Neural crest cell (in vitro differentiated cells): ENCODE measurements at regions not wholly inside any gene's neighbourhood (a gene's known extent, or its start where the extent isn't known, plus 50 kb on each side); places are given as distances from the start of the nearest gene placed in this dataset.

ENCODE experiments used
- DNase-seq: peaks from one replicate; pipeline ENCODE4 v3.0.0; 2021; ENCODE audit warnings: low read depth, mixed read lengths, low spot score
- H3K27ac Mint-ChIP-seq: one replicate; pipeline ENCODE4 v1.8.0; 2021; ENCODE audit warnings: mild to moderate bottlenecking, mixed read lengths; ENCODE audit not compliant: unreplicated experiment
- H3K27me3 Mint-ChIP-seq: 2 replicates; pipeline ENCODE4 v1.8.0; 2021; ENCODE audit warnings: low read depth, mild to moderate bottlenecking, mixed read lengths
- H3K36me3 Mint-ChIP-seq: 2 replicates; pipeline ENCODE4 v1.8.0; 2021; ENCODE audit warnings: low read depth, mild to moderate bottlenecking, mixed read lengths
- H3K4me1 Mint-ChIP-seq: 2 replicates; pipeline ENCODE4 v1.8.0; 2021; ENCODE audit warnings: mixed read lengths
- H3K4me3 Mint-ChIP-seq: one replicate; pipeline ENCODE4 v1.8.0; 2021; ENCODE audit warnings: mild to moderate bottlenecking, mixed read lengths
- H3K9me3 Mint-ChIP-seq: 2 replicates; pipeline ENCODE4 v1.8.0; 2021; ENCODE audit warnings: mixed read lengths
- CTCF ChIP-seq: fragments of 200-600 bp; sonication (generic); conservative IDR thresholded peaks from 2 replicates; pipeline ENCODE4 v1.5.0; 2021; ENCODE audit warnings: antibody characterized with exemption, mild to moderate bottlenecking

- peaks cover 12% of the 10 kb centered on the region for H3K4me1 Mint-ChIP-seq
- H3K36me3 Mint-ChIP-seq = no peaks in the 10 kb centered on the region
- no peak for DNase-seq
- peaks cover 39% of the 10 kb centered on the region for H3K27me3 Mint-ChIP-seq
- peak overlapping the region; percentile 87 for H3K4me3 Mint-ChIP-seq
- H3K27ac Mint-ChIP-seq = no peak overlapping the region
- no peaks in the 10 kb centered on the region for H3K9me3 Mint-ChIP-seq
- no peak for TF ChIP-seq CTCF
Observed at GRCh38 chr22:46035380-46035741, 58.4 kb upstream of the WNT7B start.

GRCh38 chr22:46035742-46036557 lies 59.0 kb upstream of the WNT7B start:
- peak overlapping the region; percentile 87 for H3K4me3 Mint-ChIP-seq
- peaks cover 38% of the 10 kb centered on the region for H3K27me3 Mint-ChIP-seq
- no peak for TF ChIP-seq CTCF
- no peak overlapping the region for H3K27ac Mint-ChIP-seq
- no peaks in the 10 kb centered on the region for H3K9me3 Mint-ChIP-seq
- peaks cover 12% of the 10 kb centered on the region for H3K4me1 Mint-ChIP-seq
- no peaks in the 10 kb centered on the region for H3K36me3 Mint-ChIP-seq
- DNase-seq = peak; percentile 99

- H3K9me3 Mint-ChIP-seq = no peaks in the 10 kb centered on the region
- no peaks in the 10 kb centered on the region for H3K36me3 Mint-ChIP-seq
- no peak for TF ChIP-seq CTCF
- H3K27ac Mint-ChIP-seq = no peak overlapping the region
- peak overlapping the region; percentile 87 for H3K4me3 Mint-ChIP-seq
- peaks cover 12% of the 10 kb centered on the region for H3K4me1 Mint-ChIP-seq
- no peak for DNase-seq
- peaks cover 41% of the 10 kb centered on the region for H3K27me3 Mint-ChIP-seq
Observed at GRCh38 chr22:46036558-46037408, 59.8 kb upstream of the WNT7B start.

- Mint-ChIP-seq H3K4me1 (peaks cover 12% of the 10 kb centered on the region), H3K4me3 (peak overlapping the region; percentile 33)
- no peak for DNase-seq
Observed at GRCh38 chr22:46038174-46038487, 61.2 kb upstream of the WNT7B start.

More at GRCh38 chr22:46038174-46038487, 61.2 kb upstream of the WNT7B start:
- H3K27ac Mint-ChIP-seq = no peak overlapping the region
- no peaks in the 10 kb centered on the region for H3K9me3 Mint-ChIP-seq
- TF ChIP-seq CTCF = no peak
- no peaks in the 10 kb centered on the region for H3K36me3 Mint-ChIP-seq
- peaks cover 39% of the 10 kb centered on the region for H3K27me3 Mint-ChIP-seq
